Liver (tissue), 3 donors: ENCODE measurements at regions not wholly inside any gene's neighbourhood (a gene's known extent, or its start where the extent isn't known, plus 50 kb on each side); places are given as distances from the start of the nearest gene placed in this dataset.

Experiments
- GABPA ChIP-seq, 2 donors: IDR thresholded peaks in 1 of 2; conservative IDR thresholded peaks in 1 of 2; 2 replicates each; pipeline ENCODE4 v1.6.1; 2016; ENCODE audit warnings: antibody characterized with exemption in 2 of 2, mild to moderate bottlenecking in 1 of 2, moderate library complexity in 1 of 2
- JUND ChIP-seq, 2 donors: IDR thresholded peaks; 2 replicates each; pipeline ENCODE4 v1.6.1; 2016; ENCODE audit warnings: antibody characterized with exemption in 2 of 2
- RAD21 ChIP-seq, 2 donors: IDR thresholded peaks; 2 replicates each; pipeline ENCODE4 v1.6.1; 2016; ENCODE audit warnings: antibody characterized with exemption in 2 of 2, mild to moderate bottlenecking in 2 of 2
- REST ChIP-seq: IDR thresholded peaks from 2 replicates; pipeline ENCODE4 v1.6.1; 2016; ENCODE audit warnings: antibody characterized with exemption, mild to moderate bottlenecking
- RXRA ChIP-seq, 2 donors: IDR thresholded peaks; 2 replicates each; pipeline ENCODE4 v1.6.1; 2017 to 2018; ENCODE audit warnings: antibody characterized with exemption in 2 of 2, mild to moderate bottlenecking in 1 of 2
- SP1 ChIP-seq: IDR thresholded peaks from 2 replicates; pipeline ENCODE4 v1.6.1; 2018; ENCODE audit warnings: antibody characterized with exemption, mild to moderate bottlenecking
- TAF1 ChIP-seq: conservative IDR thresholded peaks from 2 replicates; pipeline ENCODE4 v1.6.1; 2016; ENCODE audit warnings: antibody characterized with exemption, mild to moderate bottlenecking
- YY1 ChIP-seq: IDR thresholded peaks from 2 replicates; pipeline ENCODE4 v1.6.1; 2016; ENCODE audit warnings: antibody characterized with exemption, mild to moderate bottlenecking
- TF ChIP-seq, protein P1 (sequence below): fragments of 150-350 bp; IDR thresholded peaks from 2 replicates; pipeline ENCODE4 v1.5.1; 2017; ENCODE audit warnings: improper control_type of control experiment, low read depth, low read length; ENCODE audit not compliant: missing input control
- TF ChIP-seq, protein P2 (sequence below): IDR thresholded peaks from 2 replicates; pipeline ENCODE4 v1.6.1; 2016; ENCODE audit warnings: antibody characterized with exemption
- donor health status: healthy.
- donor health status: healthy.

DNA sequence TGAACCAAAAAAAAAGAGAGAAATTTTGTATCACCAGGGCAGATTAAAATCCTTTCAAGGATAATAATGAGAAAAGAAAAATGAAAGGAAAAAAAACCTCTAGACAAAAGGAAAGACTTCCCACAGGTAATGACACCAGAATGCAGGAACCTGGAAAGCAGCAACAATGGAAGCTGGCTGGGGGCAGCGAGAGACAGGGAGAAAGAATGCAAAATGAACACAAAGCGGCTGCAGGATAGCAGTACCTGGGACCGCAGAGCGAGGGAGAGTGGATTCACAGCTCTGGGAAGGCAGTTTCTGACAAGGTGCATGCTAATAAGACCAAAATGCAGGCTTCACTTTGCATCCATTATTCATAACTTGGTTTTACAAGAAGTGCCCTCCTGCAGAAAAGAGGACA lies 349.0 kb downstream of the SIPA1L2 start:
- TF ChIP-seq, protein P1, sequence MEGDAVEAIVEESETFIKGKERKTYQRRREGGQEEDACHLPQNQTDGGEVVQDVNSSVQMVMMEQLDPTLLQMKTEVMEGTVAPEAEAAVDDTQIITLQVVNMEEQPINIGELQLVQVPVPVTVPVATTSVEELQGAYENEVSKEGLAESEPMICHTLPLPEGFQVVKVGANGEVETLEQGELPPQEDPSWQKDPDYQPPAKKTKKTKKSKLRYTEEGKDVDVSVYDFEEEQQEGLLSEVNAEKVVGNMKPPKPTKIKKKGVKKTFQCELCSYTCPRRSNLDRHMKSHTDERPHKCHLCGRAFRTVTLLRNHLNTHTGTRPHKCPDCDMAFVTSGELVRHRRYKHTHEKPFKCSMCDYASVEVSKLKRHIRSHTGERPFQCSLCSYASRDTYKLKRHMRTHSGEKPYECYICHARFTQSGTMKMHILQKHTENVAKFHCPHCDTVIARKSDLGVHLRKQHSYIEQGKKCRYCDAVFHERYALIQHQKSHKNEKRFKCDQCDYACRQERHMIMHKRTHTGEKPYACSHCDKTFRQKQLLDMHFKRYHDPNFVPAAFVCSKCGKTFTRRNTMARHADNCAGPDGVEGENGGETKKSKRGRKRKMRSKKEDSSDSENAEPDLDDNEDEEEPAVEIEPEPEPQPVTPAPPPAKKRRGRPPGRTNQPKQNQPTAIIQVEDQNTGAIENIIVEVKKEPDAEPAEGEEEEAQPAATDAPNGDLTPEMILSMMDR: no peak
- TF ChIP-seq REST (no peak), SP1 (no peak), RAD21 (IDR thresholded peaks at IDR 0.05) (no peak), YY1 (no peak), RXRA (IDR thresholded peaks at IDR 0.05) (no peak), TAF1 (no peak), JUND (IDR thresholded peaks at IDR 0.05) (no peak), GABPA (IDR thresholded peaks at IDR 0.05 in 1 of 2, conservative IDR thresholded peaks at IDR 0.05 in 1 of 2) (no peak)
- TF ChIP-seq, protein P2, sequence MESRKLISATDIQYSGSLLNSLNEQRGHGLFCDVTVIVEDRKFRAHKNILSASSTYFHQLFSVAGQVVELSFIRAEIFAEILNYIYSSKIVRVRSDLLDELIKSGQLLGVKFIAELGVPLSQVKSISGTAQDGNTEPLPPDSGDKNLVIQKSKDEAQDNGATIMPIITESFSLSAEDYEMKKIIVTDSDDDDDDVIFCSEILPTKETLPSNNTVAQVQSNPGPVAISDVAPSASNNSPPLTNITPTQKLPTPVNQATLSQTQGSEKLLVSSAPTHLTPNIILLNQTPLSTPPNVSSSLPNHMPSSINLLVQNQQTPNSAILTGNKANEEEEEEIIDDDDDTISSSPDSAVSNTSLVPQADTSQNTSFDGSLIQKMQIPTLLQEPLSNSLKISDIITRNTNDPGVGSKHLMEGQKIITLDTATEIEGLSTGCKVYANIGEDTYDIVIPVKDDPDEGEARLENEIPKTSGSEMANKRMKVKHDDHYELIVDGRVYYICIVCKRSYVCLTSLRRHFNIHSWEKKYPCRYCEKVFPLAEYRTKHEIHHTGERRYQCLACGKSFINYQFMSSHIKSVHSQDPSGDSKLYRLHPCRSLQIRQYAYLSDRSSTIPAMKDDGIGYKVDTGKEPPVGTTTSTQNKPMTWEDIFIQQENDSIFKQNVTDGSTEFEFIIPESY: no peak
